Left cardiac atrium (tissue), 4 donors: ENCODE measurements at regions not wholly inside any gene's neighbourhood (a gene's known extent, or its start where the extent isn't known, plus 50 kb on each side); places are given as distances from the start of the nearest gene placed in this dataset.

Source experiments
- ATAC-seq, 2 donors: fragments of 200-7000 bp; cut with Tn5 transposase; one replicate each; pipeline ENCODE4 v1.9.1; 2020; ENCODE audit warnings: mild to moderate bottlenecking in 2 of 2, moderate library complexity in 2 of 2
- DNase-seq: peaks from one replicate; pipeline ENCODE4 v3.0.0-alpha.2; 2020
- intact Hi-C, 2 donors: fragments of 100-400 bp; cut with DNase I; formaldehyde crosslinking; loops; one replicate each; pipeline versions ENCODE4 v1.14.1 to v1.15.1; 2022 to 2023
- donor health status: DM: no; HTN: yes; CAD: no.
- donor health status: DM: no; HTN: yes; CAD: no; lungs with severe emphysema.
- donor health status: DM: yes; HTN: yes; CAD: no.
- donor health status: Dilated cardiomyopathy.

DNA sequence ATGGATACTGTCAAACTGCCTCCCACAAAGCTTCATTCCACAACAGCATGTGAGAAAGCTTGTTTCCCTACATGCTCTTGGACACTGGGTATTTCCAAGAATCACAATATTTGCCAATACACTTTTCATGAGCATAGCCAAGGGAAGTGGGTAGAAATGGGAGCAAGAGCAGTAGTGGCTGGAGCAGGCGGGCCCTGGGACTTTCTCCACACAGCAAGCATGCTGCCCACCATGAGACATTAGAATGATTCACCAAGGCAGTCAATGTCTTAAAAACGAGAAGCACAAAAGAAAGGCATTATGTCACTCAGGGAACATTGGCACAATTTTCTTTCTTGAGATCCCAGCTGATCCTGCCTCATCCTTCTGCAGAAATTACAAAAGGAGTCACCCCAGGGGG, 371.6 kb upstream of the RUNX1 start:
- no peak for ATAC-seq
- intact Hi-C loops = no loop called here
- no peak for DNase-seq

DNA sequence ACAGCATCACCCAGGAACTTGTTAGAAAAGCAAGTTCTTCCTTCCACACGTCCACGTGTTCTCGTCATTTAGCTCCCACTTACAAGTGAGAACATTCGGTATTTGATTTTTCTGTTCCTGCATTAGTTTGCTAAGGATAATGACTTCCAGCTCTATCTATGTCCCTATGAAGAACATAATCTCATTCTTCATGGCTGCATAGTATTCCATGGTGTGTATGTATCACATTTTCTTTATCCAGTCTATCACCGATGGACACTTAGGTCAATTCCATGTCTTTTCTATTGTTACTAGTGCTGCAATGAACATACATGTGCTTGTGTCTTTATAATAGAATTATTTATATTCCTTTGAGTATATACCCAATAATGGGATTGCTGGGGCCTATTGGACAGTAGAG, 368.7 kb upstream of the RUNX1 start:
- intact Hi-C loops = loop anchor here in 1 of 2 donors (10.0 kb wide), 1 partner anchor 523 kb away; no protein-coding TSS in a partner anchor
- ATAC-seq (no peak), DNase-seq (no peak)

DNA sequence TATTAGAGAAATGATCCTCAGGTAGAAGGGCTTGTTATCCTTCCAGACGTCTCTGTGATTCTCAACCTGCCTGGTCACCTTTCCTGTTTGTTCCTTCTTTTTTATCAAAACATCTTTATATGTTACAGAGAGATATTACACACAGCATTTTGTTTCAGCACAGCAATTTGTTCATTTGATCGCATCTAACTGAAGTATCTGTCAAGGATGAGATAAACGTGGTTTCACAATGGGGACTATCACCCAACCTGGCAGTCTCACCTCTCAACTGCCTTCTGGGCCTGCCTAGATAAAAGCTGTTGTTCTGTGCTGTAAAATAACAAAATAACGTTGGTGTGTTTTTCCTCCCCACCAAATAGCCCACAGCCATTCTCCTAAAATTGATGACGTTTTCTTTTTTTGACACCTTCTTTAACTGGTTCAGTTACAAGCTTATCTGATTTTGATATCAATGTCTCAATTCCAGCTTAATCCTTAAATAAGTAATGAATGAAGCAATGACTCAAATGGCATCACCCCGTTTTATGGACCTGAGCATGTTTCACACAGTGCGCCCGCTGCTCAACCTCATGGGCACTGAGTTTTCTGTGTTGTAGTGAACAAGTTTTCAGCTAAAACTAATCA, 367.9 kb upstream of the RUNX1 start:
- intact Hi-C loops = loop anchor here in 1 of 2 donors (10.0 kb wide), 1 partner anchor 522 kb away; no protein-coding TSS in a partner anchor
- no peak for DNase-seq
- no peak for ATAC-seq

DNA sequence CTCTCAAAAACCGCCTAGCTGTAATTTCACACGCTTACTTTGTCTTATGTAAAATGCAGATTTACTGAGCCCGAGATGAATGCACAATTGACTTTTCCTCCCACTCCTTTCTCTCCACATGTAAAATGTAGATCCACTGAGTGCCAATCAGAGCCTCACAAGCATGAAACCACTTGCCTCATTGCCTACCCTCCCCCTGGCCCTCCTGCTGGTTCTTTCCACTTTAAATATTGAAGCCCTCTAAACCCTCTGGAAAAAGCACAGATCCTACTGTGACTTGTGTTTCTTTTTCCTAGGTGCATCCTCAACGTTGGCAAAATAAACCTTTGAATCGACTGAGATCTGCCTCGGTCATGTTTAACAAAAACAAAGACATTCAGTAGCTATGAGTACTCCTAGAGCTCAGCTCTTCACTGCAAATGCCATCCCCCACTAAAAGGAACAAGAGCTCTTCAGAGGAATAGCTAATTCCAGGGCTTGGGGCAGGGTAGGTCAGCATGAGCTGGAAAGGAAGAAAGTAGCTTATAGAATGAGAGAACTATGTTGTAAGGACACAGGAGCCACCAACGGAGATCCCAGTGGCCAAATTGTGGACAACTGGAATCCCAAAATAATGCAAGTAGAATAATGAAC, 365.5 kb upstream of the RUNX1 start:
- intact Hi-C loops = loop anchor here in 1 of 2 donors (10.0 kb wide), 1 partner anchor 520 kb away; no protein-coding TSS in a partner anchor
- ATAC-seq (no peak), DNase-seq (no peak)

GRCh38 chr21:35414056-35414455, 365.0 kb upstream of the RUNX1 start:
- DNase-seq = no peak
- ATAC-seq = no peak
- intact Hi-C loops = loop anchor here in 1 of 2 donors (10.0 kb wide), 1 partner anchor 519 kb away; no protein-coding TSS in a partner anchor

DNA sequence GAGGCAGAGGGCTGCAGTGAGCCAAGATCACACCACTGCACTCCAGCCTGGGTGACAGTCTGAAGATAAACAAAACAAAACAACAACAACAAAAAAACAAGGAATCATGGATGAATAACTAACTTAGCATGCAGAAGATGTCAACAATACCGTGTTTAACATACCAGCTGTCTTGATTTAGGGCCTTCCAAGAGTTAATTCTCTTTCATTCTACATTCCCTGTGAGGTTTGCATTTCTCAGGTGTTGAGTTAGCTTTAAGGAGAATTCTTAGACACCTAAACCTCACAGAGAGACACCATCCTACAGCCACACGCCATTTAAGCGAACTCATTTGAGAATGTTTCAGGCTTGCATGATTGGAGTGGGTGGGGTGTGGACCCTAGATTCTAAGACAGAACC, 363.1 kb upstream of the RUNX1 start:
- intact Hi-C loops = loop anchor here in 1 of 2 donors (10.0 kb wide), 1 partner anchor 517 kb away; no protein-coding TSS in a partner anchor
- DNase-seq (no peak), ATAC-seq (no peak)

DNA sequence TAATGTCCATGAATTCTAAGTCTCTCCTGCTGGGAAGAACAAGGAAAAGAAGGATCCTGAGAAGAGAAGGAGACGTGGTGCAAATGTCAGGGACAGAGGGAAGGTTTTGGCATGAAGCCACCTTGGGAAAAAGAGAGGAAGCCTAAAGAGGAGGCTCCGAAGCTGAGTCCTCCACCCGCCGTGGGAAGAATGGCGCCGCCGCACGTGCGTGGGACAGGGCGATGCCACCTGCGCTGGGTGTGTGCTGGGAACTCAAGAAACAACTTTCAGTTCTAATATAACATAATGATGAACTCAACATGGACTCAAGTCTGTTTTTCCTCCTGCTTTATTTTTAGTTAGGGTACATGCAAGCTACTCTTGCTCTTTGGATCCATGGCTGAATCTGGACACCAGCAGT, 362.3 kb upstream of the RUNX1 start:
- intact Hi-C loops = loop anchor here in 1 of 2 donors (10.0 kb wide), 1 partner anchor 517 kb away; no protein-coding TSS in a partner anchor
- no peak for ATAC-seq
- DNase-seq = no peak

DNA sequence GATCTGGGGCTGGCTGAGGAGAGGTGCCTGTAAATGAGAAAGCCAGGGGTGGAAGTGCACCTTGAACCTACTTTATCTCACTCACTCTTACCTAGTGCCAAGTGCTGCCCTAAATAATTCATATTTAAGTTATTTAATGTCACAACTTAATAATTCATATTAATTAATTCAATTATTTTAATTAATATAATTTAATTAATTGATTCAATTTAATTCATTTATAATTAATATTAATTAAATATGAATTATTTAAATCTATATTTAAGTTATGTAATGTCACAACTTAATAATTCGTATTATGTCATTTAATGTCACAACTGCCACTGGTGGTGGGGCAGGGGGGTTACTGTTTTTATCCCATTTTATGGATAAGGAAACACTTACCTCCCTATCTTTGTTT, 361.6 kb upstream of the RUNX1 start:
- intact Hi-C loops = loop anchor here in 1 of 2 donors (10.0 kb wide), 1 partner anchor 516 kb away; no protein-coding TSS in a partner anchor
- ATAC-seq (no peak), DNase-seq (no peak)

GRCh38 chr21:35410123-35410522, 361.0 kb upstream of the RUNX1 start:
- intact Hi-C loops = loop anchor here in 1 of 2 donors (10.0 kb wide), 1 partner anchor 515 kb away; no protein-coding TSS in a partner anchor
- DNase-seq (no peak), ATAC-seq (no peak)

GRCh38 chr21:35408401-35408800, 359.3 kb upstream of the RUNX1 start:
- ATAC-seq (no peak), DNase-seq (no peak)
- intact Hi-C loops = loop anchor here (10.0 kb wide), 2 partner anchors 354 to 524 kb away; no protein-coding TSS in a partner anchor

DNA sequence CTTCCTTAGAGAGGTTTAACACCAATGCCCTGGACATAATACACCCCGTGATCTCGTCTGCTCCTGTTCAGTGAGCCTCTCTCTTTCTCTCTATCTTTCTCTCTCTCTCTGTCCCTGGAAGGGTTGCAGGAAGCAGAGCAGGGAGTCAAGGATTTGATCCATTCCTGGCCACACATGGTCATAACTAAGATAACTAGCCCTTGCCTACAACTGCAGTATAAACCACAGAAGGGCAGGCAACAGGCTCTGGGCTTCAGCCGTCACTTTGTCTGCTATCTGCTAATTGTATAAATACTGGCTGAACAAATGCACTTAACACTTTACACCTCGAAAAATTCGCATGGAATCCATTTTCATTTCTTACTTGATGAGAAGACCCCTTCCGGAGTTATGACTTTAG, 357.5 kb upstream of the RUNX1 start:
- DNase-seq (no peak), ATAC-seq (no peak)
- intact Hi-C loops = loop anchor here (10.0 kb wide), 2 partner anchors 352 to 522 kb away; no protein-coding TSS in a partner anchor

- no peak for ATAC-seq
- intact Hi-C loops = loop anchor here (10.0 kb wide), 2 partner anchors 351 to 521 kb away; no protein-coding TSS in a partner anchor
- DNase-seq = no peak
These were observed 356.9 kb upstream of the RUNX1 start for GRCh38 chr21:35405981-35406380.

DNA sequence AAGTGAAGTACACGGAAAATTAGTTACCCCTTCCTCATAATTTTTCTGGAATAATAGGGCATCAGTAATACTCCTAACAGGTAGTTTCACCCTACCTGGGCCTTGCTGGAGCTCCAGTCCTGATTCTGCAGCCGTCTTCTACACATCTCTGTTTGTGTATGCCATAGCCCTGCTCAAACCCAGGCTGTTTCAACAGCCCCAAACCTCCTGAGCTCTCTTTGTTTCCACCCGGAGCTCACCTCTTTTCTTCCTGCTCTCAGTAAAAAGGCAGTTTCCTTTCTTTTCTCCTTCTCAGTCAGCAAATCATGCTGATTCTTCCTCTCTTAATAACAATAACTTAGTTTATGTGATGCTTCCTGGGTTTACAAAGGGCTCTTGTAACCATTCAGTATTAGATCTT, 355.1 kb upstream of the RUNX1 start:
- DNase-seq = no peak

DNA sequence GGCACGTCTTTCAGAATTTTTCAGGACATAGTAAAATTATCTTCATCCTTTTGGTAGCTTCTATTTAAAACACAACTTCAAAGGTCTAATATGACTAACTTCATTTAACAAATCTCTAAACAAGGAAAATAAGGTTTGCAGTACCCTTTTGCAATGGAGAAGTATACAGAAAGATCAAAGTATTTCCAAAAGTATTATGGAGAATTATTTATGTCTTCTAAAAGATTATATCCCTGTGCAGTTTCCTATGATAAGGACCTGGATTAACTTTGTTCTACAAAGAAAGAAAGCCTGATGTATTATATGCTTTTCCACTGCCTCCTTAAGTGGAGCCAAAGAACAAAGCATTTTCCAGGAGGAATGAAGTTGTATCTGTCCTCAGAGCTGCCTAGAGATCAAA, 353.0 kb upstream of the RUNX1 start:
- DNase-seq = no peak
- intact Hi-C loops = loop anchor here (5.0 to 10.0 kb wide), 3 partner anchors 347 to 517 kb away; no protein-coding TSS in a partner anchor
- no peak for ATAC-seq

More for the DNA sequence above, 355.1 kb upstream of the RUNX1 start:
- intact Hi-C loops = loop anchor here (5.0 to 10.0 kb wide), 3 partner anchors 349 to 519 kb away; no protein-coding TSS in a partner anchor
- ATAC-seq = no peak

- intact Hi-C loops = loop anchor here (5.0 to 10.0 kb wide), 3 partner anchors 347 to 517 kb away; no protein-coding TSS in a partner anchor
- ATAC-seq (no peak), DNase-seq (no peak)
These were observed 352.4 kb upstream of the RUNX1 start for GRCh38 chr21:35401476-35401875.

DNA sequence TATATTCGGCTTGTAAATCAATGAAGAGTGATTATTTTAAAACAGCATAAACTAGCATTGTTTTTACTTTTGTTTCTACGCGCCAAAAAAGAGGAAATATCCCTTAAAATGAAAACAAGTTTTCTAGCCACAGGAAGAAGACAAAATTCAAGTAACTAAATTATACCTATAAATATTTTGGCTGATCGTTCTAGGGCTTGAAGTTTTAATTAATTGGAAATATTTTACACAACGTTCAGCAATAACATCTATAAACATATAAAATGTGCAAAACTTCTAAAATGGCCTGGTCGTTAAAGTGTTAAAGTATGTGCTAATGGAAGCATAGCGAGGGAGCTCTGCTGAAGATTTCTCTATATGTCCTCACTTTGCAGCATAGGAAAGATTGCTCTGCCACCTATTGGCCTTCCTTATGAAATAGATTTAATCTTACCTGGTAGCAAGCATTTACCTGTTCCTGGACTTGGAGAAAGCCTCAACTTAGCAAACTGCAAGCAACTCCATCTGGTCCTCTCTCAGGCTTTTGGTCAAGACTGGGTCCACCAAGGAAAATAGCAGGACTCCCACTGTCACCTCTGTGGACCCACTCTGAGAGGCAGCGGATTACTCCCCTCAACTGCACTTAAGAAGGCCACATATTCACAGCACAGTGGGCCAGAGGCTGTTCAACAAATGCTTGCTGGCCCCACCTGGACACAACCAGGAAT, 351.3 kb upstream of the RUNX1 start:
- ATAC-seq (peak; percentile 73), DNase-seq (no peak)
- intact Hi-C loops = loop anchor here (5.0 to 10.0 kb wide), 3 partner anchors 346 to 516 kb away; no protein-coding TSS in a partner anchor

GRCh38 chr21:35399706-35400105, 350.6 kb upstream of the RUNX1 start:
- DNase-seq = no peak
- intact Hi-C loops = loop anchor here (5.0 to 10.0 kb wide), 3 partner anchors 345 to 515 kb away; no protein-coding TSS in a partner anchor
- ATAC-seq = no peak

DNA sequence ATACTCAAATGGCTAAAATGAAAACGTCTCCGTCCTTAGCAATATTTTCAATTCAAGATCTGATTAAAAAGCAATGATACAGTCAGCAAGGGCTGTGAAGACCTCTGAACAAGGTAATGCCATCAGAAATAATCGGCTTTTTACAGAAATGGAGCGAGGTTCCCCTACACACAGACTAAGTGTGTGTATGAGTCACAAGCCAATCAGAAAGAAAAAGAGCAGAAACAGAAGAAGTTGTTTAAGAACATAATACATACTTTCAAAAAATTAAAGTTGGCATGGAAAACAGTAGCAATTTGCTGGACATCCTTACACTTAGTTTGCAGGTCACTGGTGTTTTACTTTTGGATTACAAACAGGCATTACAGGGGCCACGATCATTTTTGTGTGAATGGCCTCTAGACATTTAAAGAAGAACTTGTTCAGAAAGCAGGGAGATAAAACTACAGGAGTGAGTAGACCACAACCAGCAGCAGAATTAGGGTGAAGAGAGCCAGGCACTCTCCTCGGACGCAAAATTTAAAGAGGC, 350.0 kb upstream of the RUNX1 start:
- intact Hi-C loops = no loop called here
- ATAC-seq (no peak), DNase-seq (no peak)

DNA sequence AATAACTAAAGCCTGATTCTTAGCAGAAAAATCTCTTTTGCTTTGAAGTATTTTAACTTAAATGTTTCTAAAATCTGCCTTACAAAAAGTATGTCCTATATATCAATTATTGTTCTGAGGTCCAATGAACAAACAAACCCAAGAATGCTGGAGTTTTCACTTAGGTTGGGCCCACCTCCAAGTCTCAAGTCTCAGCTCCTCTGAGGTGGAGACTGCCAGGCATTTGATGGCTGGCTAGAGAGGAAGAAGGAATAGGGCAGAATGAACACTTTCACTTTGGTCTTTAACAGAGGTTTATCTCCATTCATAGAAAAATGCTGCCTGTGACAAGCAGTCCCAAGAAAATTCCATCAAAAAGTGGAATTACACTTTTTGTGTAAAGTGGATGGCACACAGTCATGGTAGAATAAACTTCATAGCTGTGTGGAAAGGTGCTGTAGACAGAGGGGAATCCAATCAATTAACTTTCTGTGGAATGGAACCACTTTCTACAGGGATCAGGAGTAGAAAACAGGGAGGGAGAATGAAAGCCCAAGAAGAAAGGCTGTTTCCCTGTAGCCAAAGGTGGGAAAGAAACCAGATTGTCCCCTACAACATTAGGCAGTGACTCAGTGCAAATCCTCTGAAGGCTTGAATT, 349.4 kb upstream of the RUNX1 start:
- intact Hi-C loops = no loop called here
- DNase-seq (no peak), ATAC-seq (no peak)
